HG02870 (cell line): ENCODE measurements at regions not wholly inside any gene's neighbourhood (a gene's known extent, or its start where the extent isn't known, plus 50 kb on each side); places are given as distances from the start of the nearest gene placed in this dataset.
A peak's percentile ranks its signal among the peaks of the same experiment; 100 is the strongest.
"Not testable (repeated sequence)": the region's sequence is repeated elsewhere in the genome, so short reads cannot be mapped to it uniquely, and the experiment has no call there.

ENCODE experiments used
- ATAC-seq: cut with Tn5 transposase; IDR thresholded peaks from one replicate; pipeline ENCODE4 v1.9.1; 2021; ENCODE audit warnings: mild to moderate bottlenecking, moderate library complexity; ENCODE audit not compliant: unreplicated experiment

GRCh38 chrX:222800-223513, 58.2 kb upstream of the PLCXD1 start:
- not testable (repeated sequence) for ATAC-seq

GRCh38 chrX:223514-223854, 57.7 kb upstream of the PLCXD1 start:
- not testable (repeated sequence) for ATAC-seq

- ATAC-seq = peak; percentile 68
Observed at GRCh38 chrX:226474-227164, 54.6 kb upstream of the PLCXD1 start.

- not testable (repeated sequence) for ATAC-seq
Observed at GRCh38 chrX:227396-227795, 53.8 kb upstream of the PLCXD1 start.
